LNCaP clone FGC (cell line): ENCODE measurements at regions not wholly inside any gene's neighbourhood (a gene's known extent, or its start where the extent isn't known, plus 50 kb on each side); places are given as distances from the start of the nearest gene placed in this dataset.

Experiments used
- DNase-seq: peaks from one replicate; pipeline ENCODE4 v3.0.0-alpha.2; 2011; ENCODE audit warnings: low read depth
- H3K4me3 ChIP-seq: 2 replicates; pipeline ENCODE4 v1.5.1; 2011; ENCODE audit warnings: mild to moderate bottlenecking, low read depth, low read length, control low read depth
- TF ChIP-seq, protein P1 (sequence below): IDR thresholded peaks from 2 replicates; pipeline ENCODE4 v1.5.1; 2012; ENCODE audit warnings: mild to moderate bottlenecking; ENCODE audit not compliant: control insufficient read depth, insufficient read depth; ENCODE audit errors: extremely low read depth

DNA sequence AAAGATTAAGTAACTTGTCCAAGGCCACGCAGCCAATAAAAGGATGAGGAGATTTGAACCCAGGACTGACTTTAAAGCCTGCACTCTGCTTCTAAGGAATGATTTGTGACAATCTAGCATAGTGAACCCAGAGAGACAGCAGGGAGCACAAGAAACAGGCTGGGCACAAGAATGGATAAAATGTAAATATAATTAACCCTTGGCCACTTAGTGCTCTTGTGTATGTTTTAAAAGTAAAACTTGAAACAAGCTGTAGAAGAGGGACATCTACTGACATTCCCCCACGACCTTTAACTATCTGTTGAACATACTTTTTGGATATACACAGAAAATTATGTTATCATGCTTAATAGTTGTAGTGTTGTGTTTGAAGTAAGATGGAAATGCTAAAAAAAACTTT, 141.9 kb upstream of the PMFBP1 start:
- TF ChIP-seq, protein P1, sequence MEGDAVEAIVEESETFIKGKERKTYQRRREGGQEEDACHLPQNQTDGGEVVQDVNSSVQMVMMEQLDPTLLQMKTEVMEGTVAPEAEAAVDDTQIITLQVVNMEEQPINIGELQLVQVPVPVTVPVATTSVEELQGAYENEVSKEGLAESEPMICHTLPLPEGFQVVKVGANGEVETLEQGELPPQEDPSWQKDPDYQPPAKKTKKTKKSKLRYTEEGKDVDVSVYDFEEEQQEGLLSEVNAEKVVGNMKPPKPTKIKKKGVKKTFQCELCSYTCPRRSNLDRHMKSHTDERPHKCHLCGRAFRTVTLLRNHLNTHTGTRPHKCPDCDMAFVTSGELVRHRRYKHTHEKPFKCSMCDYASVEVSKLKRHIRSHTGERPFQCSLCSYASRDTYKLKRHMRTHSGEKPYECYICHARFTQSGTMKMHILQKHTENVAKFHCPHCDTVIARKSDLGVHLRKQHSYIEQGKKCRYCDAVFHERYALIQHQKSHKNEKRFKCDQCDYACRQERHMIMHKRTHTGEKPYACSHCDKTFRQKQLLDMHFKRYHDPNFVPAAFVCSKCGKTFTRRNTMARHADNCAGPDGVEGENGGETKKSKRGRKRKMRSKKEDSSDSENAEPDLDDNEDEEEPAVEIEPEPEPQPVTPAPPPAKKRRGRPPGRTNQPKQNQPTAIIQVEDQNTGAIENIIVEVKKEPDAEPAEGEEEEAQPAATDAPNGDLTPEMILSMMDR, result no peak
- H3K4me3 ChIP-seq, result no peak overlapping the region
- DNase-seq, result no peak

DNA sequence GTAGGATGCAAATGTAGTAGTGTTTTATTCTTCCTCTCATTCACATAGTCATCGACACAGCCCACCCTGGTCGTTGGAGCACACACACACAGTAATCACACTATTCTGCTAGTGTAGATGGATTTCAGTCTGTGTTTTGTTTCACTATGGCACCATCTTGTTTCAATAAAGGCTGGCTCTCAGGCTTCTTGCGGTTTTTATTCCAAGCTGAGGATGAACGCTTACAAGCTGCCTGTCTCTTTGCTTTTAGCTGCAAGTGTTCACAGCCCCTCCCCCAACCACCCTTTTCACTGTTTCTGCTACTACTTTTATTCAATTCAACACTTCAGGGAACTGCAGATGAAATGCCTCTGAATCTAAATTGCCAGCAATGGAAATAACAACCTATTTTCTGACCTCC, 140.9 kb upstream of the PMFBP1 start:
- TF ChIP-seq, protein P1, result no peak
- no peak for DNase-seq
- no peak overlapping the region for H3K4me3 ChIP-seq

DNA sequence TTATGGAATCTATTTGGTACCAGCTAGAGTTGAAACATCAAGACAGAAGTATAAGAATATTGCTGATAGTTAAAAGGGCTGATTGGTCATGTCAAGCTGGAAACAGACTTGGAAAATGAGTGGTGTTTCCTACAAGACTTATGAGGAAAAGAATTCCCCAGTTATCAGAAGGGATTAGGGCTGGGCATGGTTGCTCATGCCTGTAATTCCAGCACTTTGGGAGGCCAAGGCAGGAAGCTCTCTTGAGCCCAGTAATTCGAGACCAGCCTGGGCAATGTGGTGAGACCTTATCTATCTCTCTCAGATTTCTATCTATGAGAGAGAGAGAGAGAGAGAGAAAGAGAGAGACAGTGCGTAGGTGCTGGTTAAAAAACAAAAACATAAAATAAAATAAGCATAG, 139.5 kb upstream of the PMFBP1 start:
- TF ChIP-seq, protein P1, result no peak
- no peak for DNase-seq
- no peak overlapping the region for H3K4me3 ChIP-seq

DNA sequence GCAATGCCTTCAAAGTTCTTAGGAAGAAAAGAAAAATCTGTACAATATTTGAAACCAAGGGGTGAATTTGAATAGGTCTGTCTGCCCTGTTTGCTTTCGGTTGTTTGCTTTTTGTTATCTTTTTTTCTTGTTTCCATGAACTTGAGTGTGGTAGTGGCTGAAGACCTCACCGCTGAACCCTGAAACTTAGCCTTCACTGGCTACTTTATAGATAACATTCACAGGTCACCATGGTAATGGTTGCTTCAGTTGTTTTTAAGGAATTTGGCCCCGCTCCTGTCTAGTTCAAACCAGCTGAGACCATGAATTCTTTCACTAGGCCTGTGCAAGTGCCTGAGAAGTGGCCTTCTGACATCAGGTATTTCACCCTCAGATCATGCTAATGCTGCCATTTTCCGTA, 137.0 kb upstream of the PMFBP1 start:
- H3K4me3 ChIP-seq, result no peak overlapping the region
- TF ChIP-seq, protein P1, result no peak
- DNase-seq, result no peak

DNA sequence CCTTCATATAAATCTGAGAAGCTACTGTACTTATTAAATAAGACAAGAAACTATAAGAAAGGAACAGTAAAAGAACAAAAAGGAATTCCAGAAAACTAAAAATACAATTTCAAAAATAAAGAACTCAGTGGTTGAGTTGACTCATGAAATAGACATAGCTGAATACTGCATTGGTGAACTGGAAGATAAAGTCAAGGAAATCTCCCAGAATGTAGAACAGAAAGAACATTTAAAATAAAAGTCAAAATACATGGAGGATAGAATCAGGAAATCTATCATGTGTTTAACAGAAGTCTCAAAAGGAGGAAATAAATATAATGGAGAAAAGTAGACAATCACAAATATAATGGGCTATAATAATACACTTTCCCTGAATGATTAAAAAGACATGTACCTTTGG, 136.4 kb upstream of the PMFBP1 start:
- TF ChIP-seq, protein P1, result no peak
- no peak for DNase-seq

DNA sequence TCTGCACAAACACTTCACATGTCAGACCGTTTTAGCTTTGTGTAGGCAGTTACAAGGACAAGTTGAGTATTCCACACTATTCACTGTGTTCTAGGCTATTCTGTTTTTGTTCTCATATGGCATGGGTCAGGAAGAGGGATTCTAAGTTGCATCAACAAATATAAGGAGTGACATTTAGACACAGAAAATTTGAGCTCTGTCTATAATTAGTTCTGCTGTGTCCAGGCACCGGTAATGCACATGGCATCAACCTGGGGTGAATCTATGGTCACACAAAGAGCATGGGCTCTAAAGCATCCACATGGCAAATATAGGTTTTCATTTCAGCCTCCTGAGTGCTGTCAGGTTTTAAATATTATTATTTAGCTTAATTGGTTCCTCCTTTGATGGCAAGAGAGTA, 130.4 kb upstream of the PMFBP1 start:
- TF ChIP-seq, protein P1, result no peak
- no peak for DNase-seq
- no peak overlapping the region for H3K4me3 ChIP-seq

More for the DNA sequence above, 136.4 kb upstream of the PMFBP1 start:
- no peak overlapping the region for H3K4me3 ChIP-seq

DNA sequence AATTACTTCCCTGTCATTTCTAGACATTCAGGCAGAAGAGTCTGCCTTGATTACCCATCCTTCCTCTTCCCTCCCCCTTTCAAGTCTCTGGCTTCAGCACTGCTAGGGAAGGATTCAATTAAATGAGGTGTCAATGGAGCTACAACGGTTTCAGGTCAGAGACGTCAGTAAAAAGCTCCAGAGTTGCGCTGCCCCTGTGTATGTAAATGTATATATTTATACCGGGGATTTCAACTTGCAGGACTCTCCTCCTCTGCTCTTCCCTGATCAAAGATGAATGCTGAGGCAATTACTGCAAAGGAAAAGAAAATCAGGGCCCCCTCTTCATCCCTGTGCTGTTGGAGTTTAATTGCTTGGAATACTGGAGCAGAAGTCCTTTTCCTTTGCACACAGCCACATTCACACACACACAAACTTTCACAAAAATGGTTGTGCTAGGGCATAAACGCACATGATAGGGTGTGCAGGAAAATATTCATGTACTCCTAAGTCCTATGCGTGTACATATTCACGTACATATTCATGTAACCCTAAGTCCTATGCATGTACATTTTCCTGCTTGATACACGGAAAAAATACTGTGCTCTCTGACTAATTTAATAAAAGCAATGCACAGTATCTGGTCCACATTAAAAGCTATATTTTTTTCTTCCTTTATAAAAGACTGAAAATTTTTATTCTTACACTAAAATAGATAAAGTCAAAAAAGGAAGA, 129.7 kb upstream of the PMFBP1 start:
- TF ChIP-seq, protein P1, result no peak
- DNase-seq, result no peak
- no peak overlapping the region for H3K4me3 ChIP-seq
